ENCODE measurements at regions not wholly inside any gene's neighbourhood (a gene's known extent, or its start where the extent isn't known, plus 50 kb on each side); places are given as distances from the start of the nearest gene placed in this dataset.

DNA sequence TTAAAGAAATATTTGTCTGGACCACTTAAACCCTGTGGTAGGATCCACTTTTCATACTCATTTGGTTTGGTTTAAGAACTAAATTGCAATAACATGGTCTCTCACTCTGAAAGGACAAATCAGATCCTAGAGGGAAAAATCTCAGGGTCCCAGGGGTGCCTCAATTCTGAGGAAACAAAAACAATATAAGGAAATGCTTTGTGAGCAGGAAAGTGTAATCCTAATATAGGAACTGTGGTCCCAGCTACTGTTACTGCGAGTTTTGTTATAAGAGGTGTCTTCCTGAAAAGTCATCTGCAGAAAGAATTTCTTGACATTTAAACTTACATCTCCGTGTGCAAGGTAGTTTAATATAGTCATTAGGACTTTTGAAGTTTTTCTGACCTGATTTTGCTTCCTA is 420.1 kb upstream of the LCORL start:
- TF ChIP-seq, protein P1, sequence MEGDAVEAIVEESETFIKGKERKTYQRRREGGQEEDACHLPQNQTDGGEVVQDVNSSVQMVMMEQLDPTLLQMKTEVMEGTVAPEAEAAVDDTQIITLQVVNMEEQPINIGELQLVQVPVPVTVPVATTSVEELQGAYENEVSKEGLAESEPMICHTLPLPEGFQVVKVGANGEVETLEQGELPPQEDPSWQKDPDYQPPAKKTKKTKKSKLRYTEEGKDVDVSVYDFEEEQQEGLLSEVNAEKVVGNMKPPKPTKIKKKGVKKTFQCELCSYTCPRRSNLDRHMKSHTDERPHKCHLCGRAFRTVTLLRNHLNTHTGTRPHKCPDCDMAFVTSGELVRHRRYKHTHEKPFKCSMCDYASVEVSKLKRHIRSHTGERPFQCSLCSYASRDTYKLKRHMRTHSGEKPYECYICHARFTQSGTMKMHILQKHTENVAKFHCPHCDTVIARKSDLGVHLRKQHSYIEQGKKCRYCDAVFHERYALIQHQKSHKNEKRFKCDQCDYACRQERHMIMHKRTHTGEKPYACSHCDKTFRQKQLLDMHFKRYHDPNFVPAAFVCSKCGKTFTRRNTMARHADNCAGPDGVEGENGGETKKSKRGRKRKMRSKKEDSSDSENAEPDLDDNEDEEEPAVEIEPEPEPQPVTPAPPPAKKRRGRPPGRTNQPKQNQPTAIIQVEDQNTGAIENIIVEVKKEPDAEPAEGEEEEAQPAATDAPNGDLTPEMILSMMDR (IDR thresholded peaks at IDR 0.05; ENCODE audit: extremely low read depth, missing control alignments), result no peak
- no peak for DNase-seq (ENCODE audit: low spot score)

DNA sequence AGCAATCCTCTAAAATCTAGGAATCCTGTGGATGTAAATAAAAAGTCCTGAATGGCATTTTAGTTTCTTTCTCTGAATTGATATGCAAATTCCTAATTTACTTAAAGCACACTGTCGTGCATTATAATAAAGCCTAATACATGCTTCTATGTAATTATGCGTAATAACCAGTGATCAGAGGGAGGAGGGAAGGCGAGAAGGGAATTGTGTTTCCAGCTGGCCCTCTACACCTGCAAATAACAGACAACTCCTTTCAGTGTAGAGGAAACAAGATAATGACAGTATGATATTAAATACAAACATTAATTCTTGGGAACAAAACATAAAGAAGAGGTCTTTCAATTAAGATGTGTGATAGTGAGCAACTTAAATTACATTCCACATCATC is 419.6 kb upstream of the LCORL start:
- DNase-seq (ENCODE audit: low spot score), result no peak
- TF ChIP-seq, protein P1 (IDR thresholded peaks at IDR 0.05; ENCODE audit: extremely low read depth, missing control alignments), result no peak

DNA sequence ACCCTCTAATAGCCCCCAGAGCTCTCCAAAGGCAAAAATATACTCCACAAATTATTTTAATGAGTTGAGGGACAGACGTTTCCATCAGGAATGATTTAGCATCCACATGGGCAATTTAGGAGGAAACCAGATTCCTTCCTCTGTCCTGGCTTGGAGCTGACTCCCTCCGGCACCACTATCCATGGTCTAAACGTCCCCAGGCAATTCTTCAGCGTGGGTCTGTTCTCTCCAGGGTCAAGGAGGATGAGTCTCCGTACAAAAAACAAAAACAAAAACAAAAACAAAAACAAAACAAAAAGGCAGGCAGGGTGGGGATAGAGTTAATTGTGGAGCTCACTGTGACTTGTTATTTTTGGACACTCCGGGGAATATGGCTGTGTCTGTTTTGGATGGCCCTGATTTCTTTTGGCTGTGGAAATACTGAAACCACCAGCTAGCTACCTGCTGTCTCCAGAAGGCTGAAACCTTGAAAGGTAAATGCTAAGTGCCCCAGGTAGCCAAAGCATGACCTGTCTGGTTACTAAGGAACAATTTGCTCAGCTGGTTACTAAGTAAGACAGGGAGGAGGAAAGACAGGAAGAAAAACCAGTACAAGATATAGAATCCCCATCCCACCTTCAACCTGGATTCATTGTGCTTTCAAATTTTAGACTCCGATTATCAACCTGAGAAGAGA is 419.1 kb upstream of the LCORL start:
- TF ChIP-seq, protein P1 (IDR thresholded peaks at IDR 0.05; ENCODE audit: extremely low read depth, missing control alignments), result no peak
- no peak for DNase-seq (ENCODE audit: low spot score)

DNA sequence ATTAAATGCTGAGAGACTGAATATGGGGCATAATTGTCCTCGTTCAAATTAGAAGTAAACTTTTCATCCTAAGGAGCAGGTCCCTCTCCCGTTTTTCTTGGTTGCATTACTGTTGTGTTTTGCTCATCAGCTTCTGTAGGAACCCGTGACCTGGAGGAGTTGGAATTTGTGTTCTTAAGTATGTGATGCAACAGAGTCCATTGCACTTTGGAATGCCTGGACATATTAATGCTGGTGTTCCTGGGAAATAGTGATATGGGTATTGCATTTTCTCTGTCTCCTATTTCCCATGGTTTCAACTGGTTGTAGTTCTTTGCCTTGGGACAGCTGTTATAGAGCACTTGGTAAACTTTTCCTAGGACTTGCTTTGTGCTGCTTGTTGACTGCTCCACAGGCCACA is 417.8 kb upstream of the LCORL start:
- TF ChIP-seq, protein P1 (IDR thresholded peaks at IDR 0.05; ENCODE audit: extremely low read depth, missing control alignments), result no peak
- DNase-seq (ENCODE audit: low spot score), result no peak

DNA sequence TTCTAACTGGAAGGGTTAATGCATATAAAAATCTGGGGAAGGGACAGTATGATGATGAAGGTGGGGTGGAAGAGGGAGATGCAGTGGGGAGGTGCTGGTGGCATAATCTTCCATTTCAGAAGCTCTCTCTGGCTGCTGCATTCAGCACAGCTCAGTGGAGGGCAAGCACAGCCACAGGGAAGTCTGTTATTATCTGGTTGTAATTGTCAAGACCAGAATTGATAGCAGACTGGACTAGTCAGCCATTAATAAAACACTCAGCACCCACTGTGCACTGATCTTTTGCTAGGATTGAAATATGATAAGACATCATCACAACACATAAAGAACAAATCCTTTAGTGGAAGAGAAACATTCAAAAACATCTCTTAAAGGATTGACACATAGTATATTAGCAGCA is 414.2 kb upstream of the LCORL start:
- TF ChIP-seq, protein P1 (IDR thresholded peaks at IDR 0.05; ENCODE audit: extremely low read depth, missing control alignments), result no peak
- DNase-seq (ENCODE audit: low spot score), result no peak

DNA sequence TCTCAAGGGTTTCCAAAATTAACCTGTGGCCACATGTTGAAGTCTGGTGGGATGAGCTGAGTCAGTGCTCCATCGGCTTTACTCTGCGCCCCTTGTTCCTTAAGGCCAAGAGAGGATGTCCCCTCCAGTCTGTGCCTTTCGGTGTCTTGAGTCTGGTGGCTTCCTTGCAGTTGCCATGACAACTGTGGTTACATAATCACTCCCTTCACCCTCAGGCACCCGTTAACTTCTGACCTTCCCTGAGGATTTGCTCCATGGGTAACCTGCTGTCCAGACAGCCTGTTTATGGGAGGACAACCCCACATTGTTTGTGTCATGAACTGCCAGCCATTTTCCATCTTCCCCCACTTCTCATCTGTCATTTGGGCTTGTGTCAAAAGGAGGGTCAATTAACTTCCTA is 401.1 kb upstream of the LCORL start:
- no peak for DNase-seq (ENCODE audit: low spot score)
- TF ChIP-seq, protein P1 (IDR thresholded peaks at IDR 0.05; ENCODE audit: extremely low read depth, missing control alignments), result no peak

DNA sequence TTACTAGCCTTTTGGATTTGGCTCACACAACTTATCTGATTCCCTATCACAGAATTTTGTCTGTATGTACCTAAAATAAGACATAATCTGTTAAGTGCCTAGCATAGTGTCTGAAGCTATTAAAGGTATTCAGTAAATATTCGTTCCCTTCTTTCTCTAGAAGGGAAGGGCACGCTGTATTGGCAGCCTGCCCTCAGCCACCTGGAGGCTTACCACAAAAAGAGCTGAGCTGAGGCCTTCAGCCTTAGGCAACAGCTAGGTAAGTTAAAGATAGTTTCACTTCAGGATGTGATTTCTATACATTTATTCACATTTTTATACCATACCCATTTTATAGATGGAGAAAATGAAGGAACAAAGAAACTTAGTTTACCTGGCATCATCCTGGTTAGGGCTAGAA is 400.0 kb upstream of the LCORL start:
- TF ChIP-seq, protein P1 (IDR thresholded peaks at IDR 0.05; ENCODE audit: extremely low read depth, missing control alignments), result no peak
- DNase-seq (ENCODE audit: low spot score), result no peak
